SK-N-MC (cell line): ENCODE measurements at regions not wholly inside any gene's neighbourhood (a gene's known extent, or its start where the extent isn't known, plus 50 kb on each side); places are given as distances from the start of the nearest gene placed in this dataset.

Experiments used
- DNase-seq: peaks from one replicate; pipeline ENCODE4 v3.0.0-alpha.2; 2011; ENCODE audit warnings: low read depth, low spot score
- H3K27ac ChIP-seq: fragments of 200-600 bp; sonication (generic); 2 replicates; pipeline ENCODE4 v1.5.1; 2016; ENCODE audit warnings: mixed run types
- H3K36me3 ChIP-seq: fragments of 200-600 bp; sonication (generic); 2 replicates; pipeline ENCODE4 v1.6.1; 2017; ENCODE audit warnings: antibody characterized with exemption, low read length, mixed read lengths; ENCODE audit not compliant: insufficient read depth
- H3K4me3 ChIP-seq: fragments of 200-600 bp; sonication (generic); 2 replicates; pipeline ENCODE4 v1.5.1; 2016
- H3K9ac ChIP-seq: fragments of 200-600 bp; sonication (generic); 2 replicates; pipeline ENCODE4 v1.8.0; 2017; ENCODE audit warnings: mixed run types, mixed read lengths; ENCODE audit not compliant: insufficient read length
- H3K9me3 ChIP-seq: fragments of 200-600 bp; sonication (generic); 2 replicates; pipeline ENCODE4 v1.6.1; 2017; ENCODE audit warnings: low read depth, mild to moderate bottlenecking, antibody characterized with exemption, low read length, moderate library complexity, mixed read lengths
- EZH2 ChIP-seq: fragments of 200-600 bp; sonication (generic); IDR thresholded peaks from one replicate; pipeline ENCODE4 v1.6.1; 2017; ENCODE audit warnings: antibody characterized with exemption
- FOXP2 ChIP-seq: optimal IDR thresholded peaks from 2 replicates; pipeline ENCODE3; 2011; ENCODE audit warnings: mild to moderate bottlenecking, moderate library complexity; ENCODE audit not compliant: insufficient read depth; ENCODE audit errors: extremely low read length, control extremely low read depth
- POLR2AphosphoS5 ChIP-seq: IDR thresholded peaks from 2 replicates; pipeline ENCODE4 v1.6.1; 2012; ENCODE audit warnings: mild to moderate bottlenecking, low read depth, low read length, borderline replicate concordance

DNA sequence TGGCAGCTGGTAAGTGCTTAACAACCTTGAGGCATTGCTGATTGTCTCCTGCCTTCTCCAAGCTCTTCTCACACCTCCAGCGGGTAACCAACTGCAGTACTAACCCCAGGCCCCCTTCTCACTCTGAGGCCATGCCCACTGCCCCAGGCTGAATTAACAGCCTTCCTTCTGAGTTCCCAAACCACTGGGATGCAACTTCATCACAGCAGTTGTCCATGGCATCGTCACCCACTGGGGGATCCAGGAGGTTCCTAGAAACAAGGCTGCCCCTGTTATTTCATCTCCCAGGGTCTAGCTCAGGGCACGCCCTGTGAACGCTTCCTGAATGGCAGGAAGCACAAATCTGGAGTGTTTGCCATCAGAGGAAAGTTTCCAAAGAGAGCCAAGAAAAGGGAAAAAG, 58.0 kb downstream of the SYNE3 start:
- no peak overlapping the region for H3K9ac ChIP-seq
- no peaks in the 10 kb centered on the region for H3K36me3 ChIP-seq
- no peaks in the 10 kb centered on the region for H3K9me3 ChIP-seq
- no peak overlapping the region for H3K4me3 ChIP-seq
- DNase-seq, result no peak
- no peak for TF ChIP-seq EZH2
- TF ChIP-seq FOXP2, result no peak
- no peak for TF ChIP-seq POLR2AphosphoS5
- H3K27ac ChIP-seq, result no peak overlapping the region

DNA sequence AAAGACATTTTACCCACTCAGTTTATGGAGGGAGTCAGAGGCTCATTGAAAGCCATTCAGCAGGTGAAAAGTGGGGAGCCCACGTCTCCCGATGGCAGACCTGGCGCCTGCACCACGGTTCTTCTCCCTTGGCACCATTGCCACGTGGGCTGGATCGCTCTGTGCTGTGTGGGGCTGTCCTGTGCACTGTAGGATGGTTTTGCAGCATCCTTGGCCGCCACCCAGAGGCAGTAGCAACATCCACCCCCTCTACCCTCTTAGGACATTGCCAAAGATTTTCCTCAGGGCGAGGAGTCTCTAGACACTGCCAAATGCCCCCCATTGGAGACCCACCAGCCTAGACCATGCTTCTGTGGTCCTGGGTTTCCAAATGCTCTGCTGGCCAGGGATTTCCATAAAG, 60.2 kb downstream of the SYNE3 start:
- no peaks in the 10 kb centered on the region for H3K36me3 ChIP-seq
- no peak for TF ChIP-seq EZH2
- no peak for TF ChIP-seq FOXP2
- TF ChIP-seq POLR2AphosphoS5, result no peak
- no peak overlapping the region for H3K9ac ChIP-seq

DNA sequence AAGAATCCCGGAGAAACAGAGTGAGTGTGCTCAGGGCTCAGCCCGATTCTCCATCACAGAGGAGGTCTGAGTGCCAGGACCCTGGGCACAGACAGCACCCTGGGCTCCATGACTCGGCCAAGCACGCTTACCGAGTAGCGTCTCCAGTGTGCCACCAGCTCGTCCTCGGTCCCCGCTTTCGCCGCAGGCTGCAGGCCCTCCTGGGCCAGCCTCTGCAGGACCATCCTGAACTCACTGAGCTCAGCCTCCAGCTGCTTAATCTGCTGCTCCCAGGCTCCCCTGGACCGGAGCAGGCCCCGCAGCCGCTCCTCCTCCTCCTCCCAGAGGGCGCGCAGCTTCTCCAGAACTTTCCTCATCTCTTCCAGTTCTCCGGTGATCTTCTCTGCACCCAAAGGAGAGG, 61.2 kb downstream of the SYNE3 start:
- no peak overlapping the region for H3K27ac ChIP-seq

More for the DNA sequence above, 60.2 kb downstream of the SYNE3 start:
- H3K4me3 ChIP-seq, result no peak overlapping the region
- H3K27ac ChIP-seq, result no peak overlapping the region
- H3K9me3 ChIP-seq, result no peaks in the 10 kb centered on the region
- no peak for DNase-seq

DNA sequence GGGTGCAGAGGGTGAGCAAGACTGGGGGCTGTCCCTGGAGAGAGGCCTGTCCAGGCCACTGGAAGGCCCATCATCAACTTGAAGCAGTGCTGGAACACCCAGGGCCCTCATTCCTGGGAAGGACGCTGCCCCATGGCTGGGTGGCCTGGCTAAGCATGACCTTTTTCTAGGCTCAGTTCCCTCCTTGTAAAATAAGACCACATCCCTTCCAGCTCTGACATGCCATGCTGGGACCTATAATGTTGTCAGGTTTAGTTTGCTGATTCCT, 62.8 kb downstream of the SYNE3 start:
- H3K36me3 ChIP-seq, result peaks cover 7% of the 10 kb centered on the region; the same call in 1 of the 2 replicates
- no peak for DNase-seq
- no peaks in the 10 kb centered on the region for H3K9me3 ChIP-seq
- TF ChIP-seq EZH2 (no peak), POLR2AphosphoS5 (no peak), FOXP2 (no peak)
- no peak overlapping the region for H3K9ac ChIP-seq
- H3K27ac ChIP-seq, result no peak overlapping the region
- no peak overlapping the region for H3K4me3 ChIP-seq

More for the DNA sequence above, 61.2 kb downstream of the SYNE3 start:
- DNase-seq, result no peak
- TF ChIP-seq EZH2 (no peak), FOXP2 (no peak), POLR2AphosphoS5 (no peak)
- Histone ChIP-seq H3K9ac (no peak overlapping the region), H3K9me3 (no peaks in the 10 kb centered on the region), H3K36me3 (no peaks in the 10 kb centered on the region), H3K4me3 (no peak overlapping the region)

DNA sequence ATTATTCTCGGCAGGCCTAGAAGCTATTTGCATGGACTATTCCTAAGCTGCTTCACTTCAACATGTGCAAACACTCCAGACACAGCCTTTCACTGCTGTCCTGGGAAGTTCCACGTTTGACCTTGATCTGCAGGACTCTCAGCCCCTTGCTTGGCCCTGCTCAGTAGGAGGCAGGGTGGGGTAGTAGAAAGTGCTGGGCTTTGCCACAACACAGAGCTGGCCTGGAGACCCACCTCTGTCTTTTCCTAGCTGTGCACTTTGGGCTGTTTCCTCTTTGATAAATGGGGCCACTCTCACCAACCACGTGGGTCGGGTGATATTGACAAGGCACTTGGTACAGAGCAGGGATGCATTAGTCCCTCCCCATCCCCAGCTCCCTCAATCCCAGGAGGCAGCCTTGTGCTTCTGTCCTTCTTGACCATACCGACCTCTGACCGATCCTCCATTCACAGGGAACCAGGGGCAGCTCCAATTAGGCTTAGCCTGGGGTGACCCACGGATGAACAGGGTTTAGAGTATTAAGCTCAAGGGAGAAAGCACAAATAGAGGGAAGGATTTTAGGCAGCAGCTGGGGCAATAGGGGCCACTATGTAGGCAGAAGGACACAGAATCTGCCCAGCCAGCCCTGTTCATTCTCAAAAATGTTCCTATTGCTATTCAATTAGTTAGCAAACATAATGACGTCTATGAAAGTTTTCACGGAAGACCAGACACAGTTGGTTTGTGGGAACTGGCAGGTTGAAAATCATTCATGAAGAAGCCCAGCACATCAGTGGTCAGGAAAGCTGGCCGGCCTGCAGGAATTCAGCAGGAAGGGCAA, 63.3 kb downstream of the SYNE3 start:
- DNase-seq, result no peak
- TF ChIP-seq EZH2, result no peak
- TF ChIP-seq FOXP2, result no peak
- TF ChIP-seq POLR2AphosphoS5, result no peak
- peaks cover 7% of the 10 kb centered on the region; the same call in 1 of the 2 replicates for H3K36me3 ChIP-seq
- H3K27ac ChIP-seq, result no peak overlapping the region
- no peaks in the 10 kb centered on the region for H3K9me3 ChIP-seq
- H3K4me3 ChIP-seq, result no peak overlapping the region
- H3K9ac ChIP-seq, result no peak overlapping the region

DNA sequence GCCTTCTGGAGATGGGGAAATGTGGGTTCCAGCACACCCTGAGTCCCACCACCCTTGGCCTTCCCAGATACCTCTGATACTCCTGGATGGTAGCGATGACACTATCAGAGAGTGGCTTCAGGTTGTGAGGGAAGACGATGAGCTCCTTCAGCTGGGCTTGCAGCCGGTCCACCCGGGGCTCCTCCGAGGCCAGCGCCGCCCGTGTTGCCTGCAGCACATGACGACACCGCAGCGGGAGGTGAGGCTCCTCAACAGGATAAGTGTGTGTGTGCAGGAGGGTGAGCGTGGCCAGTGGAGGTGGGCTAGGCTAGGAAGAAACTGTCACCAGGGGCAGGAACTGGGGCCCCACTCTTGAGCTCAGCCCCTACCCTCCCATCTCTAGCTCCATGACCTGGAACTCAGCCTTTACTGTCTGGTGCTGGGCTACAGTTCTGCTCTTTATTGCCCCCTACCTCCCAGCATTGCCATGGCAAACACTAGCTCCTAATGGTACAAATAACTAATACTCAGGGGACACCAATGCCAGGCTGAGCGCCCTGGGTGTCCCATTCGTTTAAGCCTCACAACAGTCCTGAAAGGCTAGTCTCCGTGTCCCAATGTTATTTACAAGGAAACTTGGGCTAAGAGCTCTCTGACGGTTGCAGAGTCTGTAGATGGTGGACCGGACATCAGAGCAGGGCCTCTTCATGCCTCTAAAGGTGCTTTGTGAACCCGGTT, 64.1 kb downstream of the SYNE3 start:
- TF ChIP-seq EZH2 (no peak), FOXP2 (no peak), POLR2AphosphoS5 (no peak)
- Histone ChIP-seq H3K27ac (no peak overlapping the region), H3K36me3 (peaks cover 7% of the 10 kb centered on the region; the same call in 1 of the 2 replicates), H3K9me3 (no peaks in the 10 kb centered on the region), H3K9ac (no peak overlapping the region), H3K4me3 (no peak overlapping the region)
- no peak for DNase-seq

DNA sequence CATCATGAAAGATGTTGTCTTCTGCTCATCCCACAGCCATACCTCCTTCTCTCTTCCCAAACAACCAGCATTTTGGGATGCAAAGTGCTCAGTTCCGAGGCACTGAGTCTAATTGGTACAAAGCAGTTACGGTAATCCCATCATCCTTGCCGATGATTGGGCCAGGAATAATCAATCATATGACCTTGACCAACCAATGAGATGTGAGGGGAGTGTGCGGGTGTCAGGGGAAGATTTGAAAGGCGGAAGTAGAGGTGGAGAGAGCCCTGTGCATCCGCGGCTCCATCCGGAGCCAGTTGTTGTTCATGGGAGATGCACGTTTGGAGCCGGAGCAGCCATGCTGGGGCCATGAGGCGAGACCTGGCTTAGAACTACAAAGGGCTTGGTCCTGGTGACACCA, 67.3 kb downstream of the SYNE3 start:
- no peak overlapping the region for H3K27ac ChIP-seq
- TF ChIP-seq EZH2 (no peak), FOXP2 (no peak), POLR2AphosphoS5 (no peak)
- no peak overlapping the region for H3K9ac ChIP-seq
- H3K9me3 ChIP-seq, result no peaks in the 10 kb centered on the region
- DNase-seq, result no peak
- H3K36me3 ChIP-seq, result peaks cover 7% of the 10 kb centered on the region; the same call in 1 of the 2 replicates
- H3K4me3 ChIP-seq, result no peak overlapping the region

DNA sequence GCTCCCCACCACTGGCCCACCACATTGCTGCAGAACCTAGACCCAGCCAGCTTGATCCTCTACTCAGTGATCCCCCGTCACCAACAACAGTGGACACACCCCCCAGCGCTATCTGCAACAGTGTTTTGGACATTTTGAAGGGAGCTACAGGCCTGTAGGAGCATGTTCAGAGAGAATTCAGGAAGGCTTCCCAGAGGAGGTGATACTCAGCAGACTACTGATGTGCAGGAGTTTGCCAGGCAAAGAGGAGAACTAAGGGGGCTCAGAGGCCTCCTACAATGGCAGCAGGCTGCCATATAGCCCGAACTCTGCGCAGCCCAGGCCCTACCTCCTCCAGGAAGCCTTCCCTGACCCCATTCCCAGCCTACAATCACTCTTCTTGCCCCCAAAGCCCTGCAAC, 70.0 kb downstream of the SYNE3 start:
- H3K27ac ChIP-seq, result no peak overlapping the region
- TF ChIP-seq FOXP2 (no peak), EZH2 (no peak), POLR2AphosphoS5 (no peak)
- peaks cover 7% of the 10 kb centered on the region; the same call in 1 of the 2 replicates for H3K36me3 ChIP-seq
- no peak overlapping the region for H3K4me3 ChIP-seq
- no peaks in the 10 kb centered on the region for H3K9me3 ChIP-seq
- no peak overlapping the region for H3K9ac ChIP-seq
- no peak for DNase-seq

DNA sequence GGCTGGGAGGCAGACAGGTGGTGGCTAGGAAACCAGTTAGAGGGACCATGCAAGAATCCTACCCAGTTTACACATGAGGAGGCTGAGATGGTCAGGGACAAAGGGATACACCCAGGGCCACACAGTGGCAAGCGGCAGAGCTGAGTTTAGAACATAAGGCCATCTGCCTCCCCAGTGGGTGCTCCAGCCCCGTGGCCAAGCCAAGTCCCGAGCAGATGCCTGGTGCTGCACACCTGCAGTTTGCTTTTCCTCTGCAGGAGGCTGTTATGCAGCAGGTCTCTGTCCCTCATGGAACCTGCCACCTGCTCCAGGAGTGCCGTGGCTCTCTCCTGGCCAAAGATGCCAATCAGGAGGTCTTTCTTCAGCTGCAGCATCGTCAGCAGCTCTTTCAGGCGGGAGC, 70.8 kb downstream of the SYNE3 start:
- TF ChIP-seq POLR2AphosphoS5 (no peak), EZH2 (no peak), FOXP2 (no peak)
- no peak overlapping the region for H3K4me3 ChIP-seq
- no peaks in the 10 kb centered on the region for H3K9me3 ChIP-seq
- no peak overlapping the region for H3K27ac ChIP-seq
- peaks cover 7% of the 10 kb centered on the region; the same call in 1 of the 2 replicates for H3K36me3 ChIP-seq
- H3K9ac ChIP-seq, result no peak overlapping the region
- DNase-seq, result no peak
